ENCODE measurements at regions not wholly inside any gene's neighbourhood (a gene's known extent, or its start where the extent isn't known, plus 50 kb on each side); places are given as distances from the start of the nearest gene placed in this dataset.

- no peaks in the 10 kb centered on the region for H3K4me1 ChIP-seq (ENCODE audit: control insufficient read depth in 1 of 2, insufficient read depth in 1 of 2, low read depth in 1 of 2, low read length in 1 of 2)
- TF ChIP-seq CTCF (IDR thresholded peaks at IDR 0.05), result no peak
- H3K27ac ChIP-seq, result no peak overlapping the region
- no peaks in the 10 kb centered on the region for H3K27me3 ChIP-seq
- no peaks in the 10 kb centered on the region for H3K9me3 ChIP-seq
- no peak overlapping the region for H3K4me3 ChIP-seq (ENCODE audit: low read depth in 1 of 2, low read length in 1 of 2)
- no peaks in the 10 kb centered on the region for H3K36me3 ChIP-seq
These were observed 686.0 kb upstream of the ADGRL4 start for GRCh38 chr1:79692519-79692918.

- Histone ChIP-seq H3K4me3 (ENCODE audit: low read depth in 1 of 2, low read length in 1 of 2) (no peak overlapping the region), H3K27ac (no peak overlapping the region), H3K27me3 (no peaks in the 10 kb centered on the region), H3K36me3 (no peaks in the 10 kb centered on the region), H3K4me1 (ENCODE audit: control insufficient read depth in 1 of 2, insufficient read depth in 1 of 2, low read depth in 1 of 2, low read length in 1 of 2) (no peaks in the 10 kb centered on the region), H3K9me3 (no peaks in the 10 kb centered on the region)
- TF ChIP-seq CTCF (IDR thresholded peaks at IDR 0.05), result no peak
These were observed 682.4 kb upstream of the ADGRL4 start for GRCh38 chr1:79688932-79689331.

GRCh38 chr1:79683420-79683819 is 676.9 kb upstream of the ADGRL4 start:
- no peak for TF ChIP-seq CTCF (IDR thresholded peaks at IDR 0.05)
- Histone ChIP-seq H3K4me1 (ENCODE audit: control insufficient read depth in 1 of 2, insufficient read depth in 1 of 2, low read depth in 1 of 2, low read length in 1 of 2) (no peaks in the 10 kb centered on the region), H3K9me3 (no peaks in the 10 kb centered on the region), H3K27me3 (no peaks in the 10 kb centered on the region), H3K36me3 (no peaks in the 10 kb centered on the region), H3K4me3 (ENCODE audit: low read depth in 1 of 2, low read length in 1 of 2) (no peak overlapping the region), H3K27ac (no peak overlapping the region)

GRCh38 chr1:79682478-79682877 is 675.9 kb upstream of the ADGRL4 start:
- no peak for TF ChIP-seq CTCF (IDR thresholded peaks at IDR 0.05)

GRCh38 chr1:79681382-79681781 is 674.9 kb upstream of the ADGRL4 start:
- no peak for TF ChIP-seq CTCF (IDR thresholded peaks at IDR 0.05)
- Histone ChIP-seq H3K27ac (no peak overlapping the region), H3K4me3 (ENCODE audit: low read depth in 1 of 2, low read length in 1 of 2) (no peak overlapping the region), H3K27me3 (no peaks in the 10 kb centered on the region), H3K36me3 (no peaks in the 10 kb centered on the region), H3K4me1 (ENCODE audit: control insufficient read depth in 1 of 2, insufficient read depth in 1 of 2, low read depth in 1 of 2, low read length in 1 of 2) (no peaks in the 10 kb centered on the region), H3K9me3 (no peaks in the 10 kb centered on the region)

More at GRCh38 chr1:79682478-79682877, 675.9 kb upstream of the ADGRL4 start:
- no peaks in the 10 kb centered on the region for H3K4me1 ChIP-seq (ENCODE audit: control insufficient read depth in 1 of 2, insufficient read depth in 1 of 2, low read depth in 1 of 2, low read length in 1 of 2)
- no peak overlapping the region for H3K4me3 ChIP-seq (ENCODE audit: low read depth in 1 of 2, low read length in 1 of 2)
- no peak overlapping the region for H3K27ac ChIP-seq
- H3K36me3 ChIP-seq, result no peaks in the 10 kb centered on the region
- no peaks in the 10 kb centered on the region for H3K9me3 ChIP-seq
- no peaks in the 10 kb centered on the region for H3K27me3 ChIP-seq

GRCh38 chr1:79679916-79680315 is 673.4 kb upstream of the ADGRL4 start:
- Histone ChIP-seq H3K27me3 (no peaks in the 10 kb centered on the region), H3K4me3 (ENCODE audit: low read depth in 1 of 2, low read length in 1 of 2) (no peak overlapping the region), H3K9me3 (no peaks in the 10 kb centered on the region), H3K27ac (no peak overlapping the region), H3K4me1 (ENCODE audit: control insufficient read depth in 1 of 2, insufficient read depth in 1 of 2, low read depth in 1 of 2, low read length in 1 of 2) (no peaks in the 10 kb centered on the region), H3K36me3 (no peaks in the 10 kb centered on the region)
- no peak for TF ChIP-seq CTCF (IDR thresholded peaks at IDR 0.05)

Data from neutrophil (primary cell).